IMR-90 (cell line): ENCODE measurements at regions not wholly inside any gene's neighbourhood (a gene's known extent, or its start where the extent isn't known, plus 50 kb on each side); places are given as distances from the start of the nearest gene placed in this dataset.

Source experiments
- ATAC-seq: fragments of 200-7000 bp; cut with Tn5 transposase; 2 replicates; pipeline ENCODE4 v1.9.1; 2020; ENCODE audit warnings: low read depth, mild to moderate bottlenecking, moderate library complexity
- BruUV-seq: library from RNA; stranded (reverse); fragments of 400-500 nt; replicated peaks from 2 replicates; lab custom pipeline; 2021; lab: Mats Ljungman, UMichigan
- CTCF ChIA-PET: fragments of 300-600 bp; formaldehyde crosslinking; extraction: SDS; loops from one replicate; lab custom pipeline; 2021; ENCODE audit warnings: antibody characterized with exemption; lab: Yijun Ruan, JAX
- POLR2A ChIA-PET: fragments of 300-600 bp; sonication (Branson Sonifier 250); formaldehyde crosslinking; loops from one replicate; lab custom pipeline; 2022; ENCODE audit warnings: antibody characterized with exemption; ENCODE audit not compliant: unreplicated experiment; lab: Charles Lee
- DNase-seq: peaks from one replicate; pipeline ENCODE4 v3.0.0; 2013
- H2AFZ ChIP-seq: replicated peaks from 2 replicates; pipeline ENCODE3; 2013; ENCODE audit warnings: low read length, mild to moderate bottlenecking; ENCODE audit not compliant: poor library complexity
- H2AK5ac ChIP-seq: 2 replicates; pipeline ENCODE4 v1.6.1; 2013; ENCODE audit warnings: low read depth, low read length, inconsistent platforms
- H2AK9ac ChIP-seq: replicated peaks from 2 replicates; pipeline ENCODE3; 2013; ENCODE audit warnings: mild to moderate bottlenecking, low read depth, low read length, moderate library complexity; ENCODE audit not compliant: poor library complexity
- H2BK120ac ChIP-seq: 2 replicates; pipeline ENCODE4 v1.6.1; 2013; ENCODE audit warnings: low read depth, low read length, inconsistent platforms
- H2BK15ac ChIP-seq: 3 replicates; pipeline ENCODE4 v1.6.1; 2013; ENCODE audit warnings: low read depth, low read length, inconsistent platforms
- H2BK20ac ChIP-seq: 2 replicates; pipeline ENCODE4 v1.6.1; 2013; ENCODE audit warnings: low read depth, mild to moderate bottlenecking, inconsistent platforms, low read length, moderate library complexity
- H2BK5ac ChIP-seq: 2 replicates; pipeline ENCODE4 v1.6.1; 2013; ENCODE audit warnings: mild to moderate bottlenecking, low read depth, low read length, inconsistent platforms; ENCODE audit not compliant: poor library complexity, severe bottlenecking
- H3K14ac ChIP-seq: replicated peaks from 2 replicates; pipeline ENCODE4 v1.6.1; 2013; ENCODE audit warnings: low read depth, low read length, inconsistent platforms
- H3K18ac ChIP-seq: 2 replicates; pipeline ENCODE4 v1.6.1; 2013; ENCODE audit warnings: low read depth, low read length, control low read depth
- H3K23ac ChIP-seq: 2 replicates; pipeline ENCODE4 v1.6.1; 2013; ENCODE audit warnings: low read depth, low read length, inconsistent platforms
- H3K27ac ChIP-seq: 2 replicates; pipeline ENCODE4 v1.5.1; 2013; ENCODE audit warnings: mild to moderate bottlenecking, control low read depth, low read length; ENCODE audit not compliant: insufficient read depth
- H3K27me3 ChIP-seq: 2 replicates; pipeline ENCODE4 v1.6.1; 2013; ENCODE audit warnings: low read length; ENCODE audit not compliant: control insufficient read depth, insufficient read depth
- H3K36me3 ChIP-seq: 2 replicates; pipeline ENCODE4 v1.6.1; 2013; ENCODE audit warnings: low read length, mixed read lengths; ENCODE audit not compliant: control insufficient read depth, insufficient read depth
- H3K4ac ChIP-seq: 2 replicates; pipeline ENCODE4 v1.6.1; 2013; ENCODE audit warnings: low read depth, low read length, inconsistent platforms
- H3K4me1 ChIP-seq: 2 replicates; pipeline ENCODE4 v1.6.1; 2013; ENCODE audit warnings: low read length, mixed read lengths; ENCODE audit not compliant: control insufficient read depth, insufficient read depth
- H3K4me2 ChIP-seq: 2 replicates; pipeline ENCODE4 v1.6.1; 2013; ENCODE audit warnings: low read depth, mild to moderate bottlenecking, control low read depth, low read length, moderate library complexity
- H3K4me3 ChIP-seq: 2 replicates; pipeline ENCODE4 v1.5.1; 2013; ENCODE audit warnings: low read depth, mild to moderate bottlenecking, control low read depth, low read length, moderate library complexity; ENCODE audit not compliant: insufficient read depth
- H3K56ac ChIP-seq: 2 replicates; pipeline ENCODE4 v1.6.1; 2013; ENCODE audit warnings: low read length, inconsistent platforms; ENCODE audit not compliant: insufficient read depth; ENCODE audit errors: extremely low read depth
- H3K79me1 ChIP-seq, 2 experiments: 2 replicates each; pipeline ENCODE4 v1.6.1; 2013; ENCODE audit warnings: low read length in 2 of 2, inconsistent platforms in 1 of 2, low read depth in 1 of 2
- H3K9ac ChIP-seq: 2 replicates; pipeline ENCODE4 v1.6.1; 2013; ENCODE audit warnings: low read depth, low read length, control low read depth
- H3K9me1 ChIP-seq: 2 replicates; pipeline ENCODE4 v1.6.1; 2013; ENCODE audit warnings: low read length, inconsistent platforms; ENCODE audit not compliant: insufficient read depth
- H3K9me3 ChIP-seq: 2 replicates; pipeline ENCODE4 v1.6.1; 2013; ENCODE audit warnings: low read length; ENCODE audit not compliant: control insufficient read depth, insufficient read depth
- H4K20me1 ChIP-seq: 2 replicates; pipeline ENCODE4 v1.6.1; 2013; ENCODE audit warnings: low read length, inconsistent platforms; ENCODE audit not compliant: insufficient read depth
- H4K5ac ChIP-seq: 2 replicates; pipeline ENCODE4 v1.6.1; 2013; ENCODE audit warnings: mild to moderate bottlenecking, low read depth, low read length, control low read depth
- H4K8ac ChIP-seq, 2 experiments: 2 replicates each; pipeline ENCODE4 v1.6.1; 2013; ENCODE audit warnings: low read depth in 2 of 2, low read length in 2 of 2, control low read depth in 1 of 2, inconsistent platforms in 1 of 2
- H4K91ac ChIP-seq: 2 replicates; pipeline ENCODE4 v1.6.1; 2013; ENCODE audit warnings: low read depth, low read length, inconsistent platforms; ENCODE audit not compliant: insufficient read depth
- BHLHE40 ChIP-seq: fragments of 150-350 bp; IDR thresholded peaks from 2 replicates; pipeline ENCODE4 v1.6.1; 2016; ENCODE audit warnings: mild to moderate bottlenecking, low read depth, low read length
- CEBPB ChIP-seq: IDR thresholded peaks from 2 replicates; pipeline ENCODE4 v1.6.1; 2012; ENCODE audit warnings: low read depth, low read length, improper control_type of control experiment
- CHD1 ChIP-seq: IDR thresholded peaks from 2 replicates; pipeline ENCODE4 v1.6.1; 2012; ENCODE audit warnings: low read depth, low read length, improper control_type of control experiment
- FOS ChIP-seq: fragments of 150-350 bp; IDR thresholded peaks from 2 replicates; pipeline ENCODE4 v1.6.1; 2016; ENCODE audit warnings: low read depth, low read length
- MAFK ChIP-seq: IDR thresholded peaks from 2 replicates; pipeline ENCODE4 v1.6.1; 2012; ENCODE audit warnings: low read depth, low read length, improper control_type of control experiment
- MAZ ChIP-seq: IDR thresholded peaks from 2 replicates; pipeline ENCODE4 v1.6.1; 2012; ENCODE audit warnings: low read depth, mild to moderate bottlenecking, low read length, improper control_type of control experiment, moderate library complexity, borderline replicate concordance
- MXI1 ChIP-seq: IDR thresholded peaks from 2 replicates; pipeline ENCODE4 v1.6.1; 2012; ENCODE audit warnings: low read depth, mild to moderate bottlenecking, low read length, moderate library complexity, borderline replicate concordance
- NFE2L2 ChIP-seq: fragments of 150-350 bp; IDR thresholded peaks from 2 replicates; pipeline ENCODE4 v1.6.1; 2016; ENCODE audit warnings: low read depth, mild to moderate bottlenecking, low read length
- POLR2A ChIP-seq: IDR thresholded peaks from 2 replicates; pipeline ENCODE4 v1.6.1; 2012; ENCODE audit warnings: mild to moderate bottlenecking, low read depth, low read length
- RAD21 ChIP-seq: IDR thresholded peaks from 2 replicates; pipeline ENCODE4 v1.6.1; 2012; ENCODE audit warnings: low read length, improper control_type of control experiment
- RCOR1 ChIP-seq: IDR thresholded peaks from 2 replicates; pipeline ENCODE4 v1.6.1; 2012; ENCODE audit warnings: mild to moderate bottlenecking, low read length, improper control_type of control experiment; ENCODE audit not compliant: insufficient replicate concordance
- SMC3 ChIP-seq: fragments of 150-350 bp; IDR thresholded peaks from 2 replicates; pipeline ENCODE4 v1.6.1; 2016; ENCODE audit warnings: low read depth, mild to moderate bottlenecking, antibody characterized with exemption, low read length, moderate library complexity
- WGBS, 2 experiments: methylation state at CpG; one replicate each; pipeline versions ENCODE4 v1.1.5 to v1.1.7; 2013; ENCODE audit warnings: missing lambda C conversion rate in 2 of 2; ENCODE audit not compliant: insufficient read length in 1 of 2; ENCODE audit errors: extremely low coverage in 2 of 2; 5-methylcytosine and 5-hydroxymethylcytosine counted together
- dilution Hi-C: fragments of 300-500 bp; cut with HindIII; formaldehyde crosslinking; loops from one replicate; pipeline ENCODE4 v1.14.3; 2018; ENCODE audit warnings: low sequenced_read_pairs; ENCODE audit not compliant: unreplicated experiment
- in situ Hi-C: fragments of 300-500 bp; cut with MboI; formaldehyde crosslinking; loops from 3 replicates; pipeline ENCODE4 v1.14.3; 2019; ENCODE audit warnings: low sequenced_read_pairs, inconsistent platforms, mixed read lengths
- intact Hi-C: fragments of 100-400 bp; cut with micrococcal nuclease; formaldehyde crosslinking; loops from 2 replicates; pipeline ENCODE4 v1.10.0; 2022
- TF ChIP-seq, protein P1 (sequence below): conservative IDR thresholded peaks from 2 replicates; pipeline ENCODE4 v1.5.1; 2012; ENCODE audit warnings: mild to moderate bottlenecking, low read depth, low read length, improper control_type of control experiment
- TF ChIP-seq, protein P2 (sequence below): fragments of 150-350 bp; IDR thresholded peaks from 2 replicates; pipeline ENCODE4 v1.6.1; 2017; ENCODE audit warnings: mild to moderate bottlenecking, antibody characterized with exemption, low read length, low read depth
- TF ChIP-seq, protein P3 (sequence below): fragments of 150-350 bp; IDR thresholded peaks from 2 replicates; pipeline ENCODE4 v1.6.1; 2016; ENCODE audit warnings: low read depth, mild to moderate bottlenecking, low read length, moderate library complexity, borderline replicate concordance

DNA sequence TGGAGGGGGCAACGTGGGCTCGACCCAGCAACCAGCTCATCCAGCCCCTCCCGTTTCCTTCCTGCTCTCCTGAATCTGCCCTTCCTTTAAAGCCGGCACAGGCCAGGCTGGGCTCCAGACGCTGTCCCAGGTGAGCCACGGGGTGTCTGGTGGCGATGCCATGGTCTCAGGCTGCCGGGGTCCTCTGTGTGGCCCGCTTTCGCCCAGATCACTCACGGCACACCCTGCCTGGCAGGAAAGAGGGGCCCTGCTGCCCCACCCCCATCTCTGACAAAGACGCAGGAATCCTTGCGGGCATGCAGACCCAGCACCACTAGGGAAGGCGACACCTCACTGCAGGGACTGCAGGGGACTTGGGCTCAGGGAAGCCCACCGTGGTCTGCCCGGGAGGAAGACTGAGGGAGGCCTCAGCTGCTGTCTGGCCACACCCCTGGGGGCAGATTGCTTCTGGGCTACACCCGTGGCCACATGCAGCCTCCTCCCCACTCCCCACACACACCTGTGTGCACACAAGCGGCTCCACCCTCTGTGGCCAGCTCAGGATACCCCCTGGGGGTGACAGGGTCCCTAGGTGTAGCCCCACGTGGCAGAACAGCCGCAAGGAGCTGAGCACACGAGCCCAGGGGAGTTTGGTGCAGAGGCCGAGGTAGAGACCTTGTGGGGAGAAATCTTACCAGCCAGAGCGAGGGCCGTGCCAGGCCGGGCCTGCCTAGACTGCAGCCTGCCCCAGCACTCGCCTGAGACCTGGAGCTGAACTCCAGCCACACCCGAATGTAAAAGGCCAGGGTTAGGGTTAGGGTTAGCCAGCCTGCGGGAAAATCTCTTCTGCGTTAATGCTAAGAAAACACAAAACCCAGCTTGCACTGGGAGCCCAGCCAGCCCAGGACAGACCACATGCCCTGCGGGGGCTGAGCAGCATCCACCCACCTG, 104.6 kb downstream of the DLL1 start:
- DNase-seq (no peak), ATAC-seq (no peak)
- Histone ChIP-seq H4K8ac (no peak overlapping the region), H3K23ac (no peak overlapping the region), H3K79me1 (no peaks in the 10 kb centered on the region), H3K4ac (no peak overlapping the region), H2BK20ac (no peak overlapping the region), H3K14ac (no peak overlapping the region), H3K18ac (no peak overlapping the region), H3K36me3 (no peaks in the 10 kb centered on the region), H3K4me1 (no peaks in the 10 kb centered on the region), H2BK120ac (no peak overlapping the region), H3K4me2 (no peak overlapping the region), H3K4me3 (no peak overlapping the region), H3K27ac (no peak overlapping the region), H2AK9ac (no peak overlapping the region), H2BK15ac (no peak overlapping the region), H3K9ac (no peak overlapping the region), H4K5ac (no peak overlapping the region), H3K9me3 (peaks cover 45% of the 10 kb centered on the region), H2AFZ (no peak overlapping the region), H4K20me1 (no peaks in the 10 kb centered on the region), H3K56ac (no peak overlapping the region), H3K9me1 (no peaks in the 10 kb centered on the region), H2AK5ac (no peak overlapping the region), H4K91ac (no peak overlapping the region), H2BK5ac (no peak overlapping the region), H3K27me3 (no peaks in the 10 kb centered on the region)
- POLR2A ChIA-PET = no interaction called here
- WGBS, 2 experiments = 73% methylated on average over 8 of the region's 30 CpGs; no CpG with 5 or more reads in 1 of the 2 experiments
- no TSS peak for BruUV-seq
- intact Hi-C loops (no loop called here), in situ Hi-C loops (no loop called here), dilution Hi-C loops (no loop called here)
- CTCF ChIA-PET = no interaction called here
- no peak for TF ChIP-seq FOS
- no peak for TF ChIP-seq MAFK
- no peak for TF ChIP-seq MXI1
- TF ChIP-seq MAZ = no peak
- TF ChIP-seq CHD1 = no peak
- TF ChIP-seq NFE2L2 = no peak
- no peak for TF ChIP-seq SMC3
- TF ChIP-seq, protein P1, sequence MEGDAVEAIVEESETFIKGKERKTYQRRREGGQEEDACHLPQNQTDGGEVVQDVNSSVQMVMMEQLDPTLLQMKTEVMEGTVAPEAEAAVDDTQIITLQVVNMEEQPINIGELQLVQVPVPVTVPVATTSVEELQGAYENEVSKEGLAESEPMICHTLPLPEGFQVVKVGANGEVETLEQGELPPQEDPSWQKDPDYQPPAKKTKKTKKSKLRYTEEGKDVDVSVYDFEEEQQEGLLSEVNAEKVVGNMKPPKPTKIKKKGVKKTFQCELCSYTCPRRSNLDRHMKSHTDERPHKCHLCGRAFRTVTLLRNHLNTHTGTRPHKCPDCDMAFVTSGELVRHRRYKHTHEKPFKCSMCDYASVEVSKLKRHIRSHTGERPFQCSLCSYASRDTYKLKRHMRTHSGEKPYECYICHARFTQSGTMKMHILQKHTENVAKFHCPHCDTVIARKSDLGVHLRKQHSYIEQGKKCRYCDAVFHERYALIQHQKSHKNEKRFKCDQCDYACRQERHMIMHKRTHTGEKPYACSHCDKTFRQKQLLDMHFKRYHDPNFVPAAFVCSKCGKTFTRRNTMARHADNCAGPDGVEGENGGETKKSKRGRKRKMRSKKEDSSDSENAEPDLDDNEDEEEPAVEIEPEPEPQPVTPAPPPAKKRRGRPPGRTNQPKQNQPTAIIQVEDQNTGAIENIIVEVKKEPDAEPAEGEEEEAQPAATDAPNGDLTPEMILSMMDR = no peak
- TF ChIP-seq, protein P2, sequence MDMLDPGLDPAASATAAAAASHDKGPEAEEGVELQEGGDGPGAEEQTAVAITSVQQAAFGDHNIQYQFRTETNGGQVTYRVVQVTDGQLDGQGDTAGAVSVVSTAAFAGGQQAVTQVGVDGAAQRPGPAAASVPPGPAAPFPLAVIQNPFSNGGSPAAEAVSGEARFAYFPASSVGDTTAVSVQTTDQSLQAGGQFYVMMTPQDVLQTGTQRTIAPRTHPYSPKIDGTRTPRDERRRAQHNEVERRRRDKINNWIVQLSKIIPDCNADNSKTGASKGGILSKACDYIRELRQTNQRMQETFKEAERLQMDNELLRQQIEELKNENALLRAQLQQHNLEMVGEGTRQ = no peak
- TF ChIP-seq RCOR1 = no peak
- TF ChIP-seq POLR2A = no peak
- TF ChIP-seq, protein P3, sequence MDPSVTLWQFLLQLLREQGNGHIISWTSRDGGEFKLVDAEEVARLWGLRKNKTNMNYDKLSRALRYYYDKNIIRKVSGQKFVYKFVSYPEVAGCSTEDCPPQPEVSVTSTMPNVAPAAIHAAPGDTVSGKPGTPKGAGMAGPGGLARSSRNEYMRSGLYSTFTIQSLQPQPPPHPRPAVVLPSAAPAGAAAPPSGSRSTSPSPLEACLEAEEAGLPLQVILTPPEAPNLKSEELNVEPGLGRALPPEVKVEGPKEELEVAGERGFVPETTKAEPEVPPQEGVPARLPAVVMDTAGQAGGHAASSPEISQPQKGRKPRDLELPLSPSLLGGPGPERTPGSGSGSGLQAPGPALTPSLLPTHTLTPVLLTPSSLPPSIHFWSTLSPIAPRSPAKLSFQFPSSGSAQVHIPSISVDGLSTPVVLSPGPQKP = no peak
- TF ChIP-seq CEBPB = no peak
- no peak for TF ChIP-seq BHLHE40
- no peak for TF ChIP-seq RAD21
